ENCODE measurements at regions not wholly inside any gene's neighbourhood (a gene's known extent, or its start where the extent isn't known, plus 50 kb on each side); places are given as distances from the start of the nearest gene placed in this dataset.

DNA sequence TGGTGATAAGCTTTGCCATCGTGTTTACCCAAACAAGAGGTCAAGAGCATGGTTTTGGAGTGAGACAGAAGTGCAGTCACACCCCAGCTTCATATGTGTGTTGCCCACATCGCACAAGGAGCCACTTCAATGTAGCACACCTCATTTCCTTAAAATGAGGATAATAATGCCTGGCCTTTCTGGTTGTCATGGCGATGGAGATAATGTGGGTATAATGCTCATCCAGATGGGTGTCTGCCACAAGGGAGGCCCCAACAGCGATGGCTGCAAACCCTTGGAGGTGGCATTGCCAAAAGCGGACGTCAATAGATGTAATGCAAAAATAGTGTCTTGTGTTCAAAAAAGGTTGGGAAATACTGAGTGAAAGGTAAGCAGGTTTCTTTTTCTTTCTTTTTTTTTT, 83.1 kb upstream of the AJAP1 start:
- TF ChIP-seq CTCF (IDR thresholded peaks at IDR 0.05) (no peak), POLR2AphosphoS5 (IDR thresholded peaks at IDR 0.05) (no peak), EP300 (IDR thresholded peaks at IDR 0.05) (no peak)
